ENCODE measurements at regions not wholly inside any gene's neighbourhood (a gene's known extent, or its start where the extent isn't known, plus 50 kb on each side); places are given as distances from the start of the nearest gene placed in this dataset.

GRCh38 chr3:111323019-111323418 lies 219.0 kb upstream of the CD96 start:
- no peak overlapping the region for H3K27ac ChIP-seq (ENCODE audit: insufficient read length, low read depth, low read length)
- no peak overlapping the region for H2AK5ac ChIP-seq (ENCODE audit: insufficient read length, low read length)
- H3K4me1 Mint-ChIP-seq = no peaks in the 10 kb centered on the region
- H3K27ac Mint-ChIP-seq = no peak overlapping the region
- H3K23me2 ChIP-seq (ENCODE audit: insufficient read length, low read depth, low read length, poor library complexity, severe bottlenecking) = no peaks in the 10 kb centered on the region
- H2BK15ac ChIP-seq (ENCODE audit: low read depth, low read length) = no peak overlapping the region
- no peaks in the 10 kb centered on the region for H3K79me2 ChIP-seq (ENCODE audit: insufficient read depth, low read length)
- no peak overlapping the region for H3K23ac ChIP-seq (ENCODE audit: insufficient read length, low read depth, low read length)
- DNase-seq = no peak
- H3K4me1 ChIP-seq (ENCODE audit: insufficient read depth, low read length) = no peaks in the 10 kb centered on the region
- no peak overlapping the region for H3K18ac ChIP-seq (ENCODE audit: insufficient read length, low read depth, low read length)
- no peak overlapping the region for H2BK5ac ChIP-seq (ENCODE audit: insufficient read length, low read length)
- no peak for TF ChIP-seq CTCF (conservative IDR thresholded peaks at IDR 0.05)
- H3K79me1 ChIP-seq (ENCODE audit: insufficient read depth, low read depth, low read length, poor library complexity, severe bottlenecking) = no peaks in the 10 kb centered on the region
- H3K27me3 Mint-ChIP-seq (ENCODE audit: low read depth) = peaks cover 6% of the 10 kb centered on the region
- no peaks in the 10 kb centered on the region for H3K9me3 Mint-ChIP-seq
- H2BK20ac ChIP-seq (ENCODE audit: low read depth, low read length, poor library complexity, severe bottlenecking) = no peak overlapping the region
- H3K36me3 Mint-ChIP-seq (ENCODE audit: insufficient read depth in 1 of 3, low read depth in 3 of 3) = no peaks in the 10 kb centered on the region
- H3K56ac ChIP-seq (ENCODE audit: insufficient read length, low read depth, low read length) = no peak overlapping the region
- H3K4me2 ChIP-seq (ENCODE audit: insufficient read depth, insufficient read length, low read length) = no peak overlapping the region
- no peak overlapping the region for H2BK120ac ChIP-seq (ENCODE audit: low read depth, low read length, poor library complexity, severe bottlenecking)
- H4K5ac ChIP-seq (ENCODE audit: insufficient read length, low read depth, low read length) = no peak overlapping the region
- H3K4me3 Mint-ChIP-seq = no peak overlapping the region
- no peak overlapping the region for H3K9ac ChIP-seq (ENCODE audit: extremely low read depth, insufficient read length, low read length)
- no peaks in the 10 kb centered on the region for H3K9me3 ChIP-seq (ENCODE audit: control insufficient read depth, low read depth, low read length)
- no peaks in the 10 kb centered on the region for H3K27me3 ChIP-seq (ENCODE audit: insufficient read depth, low read length)
- no peak overlapping the region for H3K4ac ChIP-seq (ENCODE audit: low read depth, low read length)
- H4K8ac ChIP-seq (replicated peaks; ENCODE audit: insufficient read length, low read depth, low read length) = no peak overlapping the region
- H3T11ph ChIP-seq (ENCODE audit: low read length) = no peak overlapping the region
- H4K20me1 ChIP-seq (ENCODE audit: control insufficient read depth, insufficient read depth, insufficient read length) = no peaks in the 10 kb centered on the region
- WGBS (ENCODE audit: extremely low coverage, insufficient read length, low lambda C conversion rate) = no CpG with 5 or more reads among the region's 3 CpGs
- H3K14ac ChIP-seq (ENCODE audit: insufficient read depth, low read length) = no peak overlapping the region
- H4K91ac ChIP-seq (ENCODE audit: insufficient read length, low read depth, low read length) = no peak overlapping the region
- no peak overlapping the region for H2BK12ac ChIP-seq (ENCODE audit: insufficient read length, low read depth, low read length)
- H2AFZ ChIP-seq (ENCODE audit: low read length) = no peak overlapping the region
